Hepatocyte (in vitro differentiated cells): ENCODE measurements at regions not wholly inside any gene's neighbourhood (a gene's known extent, or its start where the extent isn't known, plus 50 kb on each side); places are given as distances from the start of the nearest gene placed in this dataset.

Experiments
- EZH2 ChIP-seq: fragments of 200-600 bp; sonication (generic); IDR thresholded peaks from 2 replicates; pipeline ENCODE4 v1.6.1; 2016; ENCODE audit warnings: antibody characterized with exemption, mild to moderate bottlenecking, borderline replicate concordance
- EZH2phosphoT487 ChIP-seq: fragments of 200-600 bp; sonication (generic); IDR thresholded peaks from one replicate; pipeline ENCODE4 v1.6.1; 2018; ENCODE audit warnings: antibody characterized with exemption, mild to moderate bottlenecking, low read depth, moderate library complexity; ENCODE audit not compliant: unreplicated experiment, severe bottlenecking
- TF ChIP-seq, protein P1 (sequence below): fragments of 200-600 bp; sonication (generic); IDR thresholded peaks from 2 replicates; pipeline ENCODE4 v1.5.1; 2016; ENCODE audit warnings: antibody characterized with exemption, mild to moderate bottlenecking; ENCODE audit not compliant: poor library complexity

DNA sequence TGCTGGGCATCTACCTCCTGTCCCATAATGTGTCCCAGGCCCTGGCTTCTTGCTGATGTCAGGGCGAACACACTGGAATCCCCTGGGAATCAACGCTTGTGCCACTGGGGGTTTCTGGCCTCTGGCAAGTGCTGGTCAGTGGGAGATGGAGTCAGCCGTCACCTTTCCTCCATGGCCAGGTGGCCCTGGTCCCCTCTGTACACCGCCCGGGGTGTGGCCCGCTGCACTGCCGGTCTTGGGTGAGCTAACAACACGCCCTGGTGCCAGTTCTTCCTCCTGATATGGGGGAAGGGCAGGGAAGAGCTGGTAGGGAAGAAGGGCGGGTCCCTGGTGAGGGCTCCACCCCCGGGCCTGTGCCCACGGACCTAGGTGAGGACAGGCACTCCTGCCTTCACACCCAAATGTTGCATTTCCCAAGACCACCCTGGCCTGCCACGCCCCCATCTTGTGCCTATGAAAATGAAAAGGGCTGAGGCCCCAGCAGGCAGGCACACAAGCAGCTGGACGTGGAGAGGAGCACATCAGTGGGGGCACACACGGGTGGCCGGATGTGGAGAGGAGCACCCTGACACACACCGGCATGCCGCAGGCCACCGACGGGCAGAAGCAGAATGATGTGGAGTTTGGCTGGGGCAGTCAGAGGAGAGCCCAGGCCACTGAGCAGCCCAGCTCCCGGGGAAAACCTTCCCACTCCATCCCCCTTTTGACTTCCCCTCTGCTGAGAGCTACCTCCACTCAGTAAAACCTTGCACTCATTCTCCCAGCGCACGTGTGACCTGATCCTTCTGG, 140.5 kb downstream of the ASB1 start:
- TF ChIP-seq, protein P1, sequence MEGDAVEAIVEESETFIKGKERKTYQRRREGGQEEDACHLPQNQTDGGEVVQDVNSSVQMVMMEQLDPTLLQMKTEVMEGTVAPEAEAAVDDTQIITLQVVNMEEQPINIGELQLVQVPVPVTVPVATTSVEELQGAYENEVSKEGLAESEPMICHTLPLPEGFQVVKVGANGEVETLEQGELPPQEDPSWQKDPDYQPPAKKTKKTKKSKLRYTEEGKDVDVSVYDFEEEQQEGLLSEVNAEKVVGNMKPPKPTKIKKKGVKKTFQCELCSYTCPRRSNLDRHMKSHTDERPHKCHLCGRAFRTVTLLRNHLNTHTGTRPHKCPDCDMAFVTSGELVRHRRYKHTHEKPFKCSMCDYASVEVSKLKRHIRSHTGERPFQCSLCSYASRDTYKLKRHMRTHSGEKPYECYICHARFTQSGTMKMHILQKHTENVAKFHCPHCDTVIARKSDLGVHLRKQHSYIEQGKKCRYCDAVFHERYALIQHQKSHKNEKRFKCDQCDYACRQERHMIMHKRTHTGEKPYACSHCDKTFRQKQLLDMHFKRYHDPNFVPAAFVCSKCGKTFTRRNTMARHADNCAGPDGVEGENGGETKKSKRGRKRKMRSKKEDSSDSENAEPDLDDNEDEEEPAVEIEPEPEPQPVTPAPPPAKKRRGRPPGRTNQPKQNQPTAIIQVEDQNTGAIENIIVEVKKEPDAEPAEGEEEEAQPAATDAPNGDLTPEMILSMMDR = no peak
- TF ChIP-seq EZH2phosphoT487 (no peak), EZH2 (no peak)
